ENCODE measurements at regions not wholly inside any gene's neighbourhood (a gene's known extent, or its start where the extent isn't known, plus 50 kb on each side); places are given as distances from the start of the nearest gene placed in this dataset.

- H3K4me3 Mint-ChIP-seq: peak overlapping the region; percentile 34
- TF ChIP-seq CTCF (IDR thresholded peaks at IDR 0.05): no peak
- TF ChIP-seq EZH2 (IDR thresholded peaks at IDR 0.05; ENCODE audit: borderline replicate concordance, insufficient read depth, low read depth, low read length, poor library complexity, severe bottlenecking): no peak
- peaks cover 7% of the 10 kb centered on the region for H3K4me1 Mint-ChIP-seq
- POLR2A ChIA-PET: no interaction called here
- Histone ChIP-seq H3K36me3 (replicated peaks in 1 of 2; ENCODE audit: control extremely low read depth in 1 of 2, control insufficient read depth in 1 of 2, extremely low read depth in 1 of 2, insufficient read depth in 2 of 2, low read length in 1 of 2) (no peaks in the 10 kb centered on the region), H3K4me3 (ENCODE audit: control extremely low read depth in 1 of 5, extremely low read depth in 1 of 5, insufficient read depth in 1 of 5, low read depth in 2 of 5, low read length in 4 of 5) (no peak overlapping the region), H3K9me3 (ENCODE audit: control extremely low read depth in 1 of 3, control insufficient read depth in 2 of 3, insufficient read depth in 1 of 3, low read length in 2 of 3) (peaks cover 0 to 46% (median 2%) of the 10 kb centered on the region in 3 donors), H2AFZ (ENCODE audit: insufficient read depth, low read depth, low read length, poor library complexity, severe bottlenecking) (no peak overlapping the region), H4K20me1 (ENCODE audit: control insufficient read depth, insufficient read depth, low read length, poor library complexity, severe bottlenecking) (no peaks in the 10 kb centered on the region), H3K4me2 (replicated peaks; ENCODE audit: low read depth, low read length, poor library complexity, severe bottlenecking) (peak overlapping the region; percentile 84), H3K4me1 (ENCODE audit: control insufficient read depth in 2 of 2, insufficient read depth in 2 of 2, low read length in 2 of 2) (peaks cover 3 to 4% of the 10 kb centered on the region in 2 donors), H3K79me2 (ENCODE audit: control insufficient read depth, insufficient read depth, low read length) (no peaks in the 10 kb centered on the region), H3K27ac (ENCODE audit: low read length in 2 of 2) (no peak overlapping the region), H3K27me3 (replicated peaks in 1 of 4; ENCODE audit: control extremely low read depth in 1 of 4, control insufficient read depth in 3 of 4, insufficient read depth in 4 of 4, low read length in 3 of 4) (peaks cover 0 to 22% (median 0%) of the 10 kb centered on the region in 4 experiments), H3K9ac (ENCODE audit: low read length) (no peak overlapping the region)
- DNase-seq: no peak
- intact Hi-C loops (cut with micrococcal nuclease): no loop called here
- WGBS (ENCODE audit: insufficient coverage): 84% methylated on average over 18 of the region's 21 CpGs
- H3K9me3 Mint-ChIP-seq (ENCODE audit: insufficient read depth): no peaks in the 10 kb centered on the region
- no peak for ATAC-seq (ENCODE audit: low read depth)
- H3K27ac Mint-ChIP-seq: peak overlapping the region; percentile 15
- no peaks in the 10 kb centered on the region for H3K27me3 Mint-ChIP-seq
- CTCF ChIA-PET: interaction anchor here (1.1 kb wide), 1 partner anchor 51 kb away, joined by 3 read pairs; no protein-coding TSS in a partner anchor
Measured at GRCh38 chr20:63103402-63104311, 96.9 kb upstream of the BHLHE23 start.

All from B cell (primary cell).